HEK293 (cell line): ENCODE measurements at regions not wholly inside any gene's neighbourhood (a gene's known extent, or its start where the extent isn't known, plus 50 kb on each side); places are given as distances from the start of the nearest gene placed in this dataset.

Experiments used
- CTCF ChIA-PET: fragments of 350-600 bp; formaldehyde crosslinking; extraction: SDS; loops from one replicate; lab custom pipeline; 2021; ENCODE audit warnings: antibody characterized with exemption; lab: Yijun Ruan, JAX
- POLR2A ChIA-PET: fragments of 300-600 bp; formaldehyde crosslinking; extraction: SDS; loops from one replicate; lab custom pipeline; 2020; ENCODE audit warnings: antibody characterized with exemption, inconsistent platforms; lab: Yijun Ruan, JAX
- H3K27ac ChIP-seq: fragments of 200-500 bp; sonication (Bioruptor generic); 2 replicates; pipeline ENCODE4 v1.5.1; 2014; ENCODE audit warnings: low read depth, low read length, control low read depth, inconsistent platforms; ENCODE audit errors: extremely low read depth
- H3K36me3 ChIP-seq, 2 experiments: fragments of 200-500 bp in 1 of 2; sonication (Bioruptor generic) in 1 of 2; 1 replicate in 1 of 2; 2 replicates in 1 of 2; pipeline ENCODE4 v1.5.1; 2014 to 2017; ENCODE audit warnings: inconsistent platforms in 2 of 2, low read length in 2 of 2; ENCODE audit not compliant: control insufficient read depth in 2 of 2, insufficient read depth in 1 of 2
- H3K4me1 ChIP-seq: fragments of 200-500 bp; sonication (Bioruptor generic); 2 replicates; pipeline ENCODE4 v1.5.1; 2014; ENCODE audit warnings: mild to moderate bottlenecking, low read length, inconsistent platforms; ENCODE audit not compliant: control insufficient read depth, insufficient read depth
- H3K4me3 ChIP-seq: 2 replicates; pipeline ENCODE4 v1.5.1; 2011; ENCODE audit warnings: low read depth, mild to moderate bottlenecking, control low read depth, low read length, moderate library complexity
- H3K9me3 ChIP-seq: fragments of 200-500 bp; sonication (Bioruptor generic); 2 replicates; pipeline ENCODE4 v1.5.1; 2014; ENCODE audit warnings: low read depth, low read length, inconsistent platforms; ENCODE audit not compliant: control insufficient read depth, insufficient read depth
- GFI1B ChIP-seq: fragments of 450-650 bp; formaldehyde crosslinking; IDR thresholded peaks from 2 replicates; pipeline ENCODE4 v1.5.1; 2016; ENCODE audit warnings: missing biosample characterization, missing genetic modification characterization
- HOXA7 ChIP-seq: sonication (generic); formaldehyde crosslinking; IDR thresholded peaks from 2 replicates; pipeline ENCODE4 v1.8.1; 2022; ENCODE audit warnings: missing genetic modification reagents, borderline replicate concordance
- KLF10 ChIP-seq: fragments of 450-650 bp; IDR thresholded peaks from 2 replicates; pipeline ENCODE4 v1.5.1; 2018; ENCODE audit warnings: missing biosample characterization, mild to moderate bottlenecking, missing genetic modification characterization
- ZBTB20 ChIP-seq: fragments of 450-650 bp; formaldehyde crosslinking; IDR thresholded peaks from 2 replicates; pipeline ENCODE4 v1.5.1; 2016; ENCODE audit warnings: missing biosample characterization, missing genetic modification characterization
- ZNF146 ChIP-seq: fragments of 450-650 bp; formaldehyde crosslinking; IDR thresholded peaks from 2 replicates; pipeline ENCODE4 v1.5.1; 2016; ENCODE audit warnings: missing biosample characterization, missing genetic modification characterization
- ZNF157 ChIP-seq: fragments of 450-650 bp; formaldehyde crosslinking; IDR thresholded peaks from 2 replicates; pipeline ENCODE4 v1.5.1; 2016; ENCODE audit warnings: missing biosample characterization, missing genetic modification characterization
- ZNF266 ChIP-seq: fragments of 450-650 bp; formaldehyde crosslinking; IDR thresholded peaks from 2 replicates; pipeline ENCODE4 v1.5.1; 2016; ENCODE audit warnings: missing biosample characterization, missing genetic modification characterization, low read depth
- ZNF324 ChIP-seq: fragments of 450-650 bp; formaldehyde crosslinking; IDR thresholded peaks from 2 replicates; pipeline ENCODE4 v1.5.1; 2016; ENCODE audit warnings: missing biosample characterization, missing genetic modification characterization
- ZNF366 ChIP-seq: fragments of 450-650 bp; formaldehyde crosslinking; conservative IDR thresholded peaks from 2 replicates; pipeline ENCODE4 v1.5.1; 2016; ENCODE audit warnings: missing biosample characterization, missing genetic modification characterization
- ZNF426 ChIP-seq: fragments of 450-650 bp; formaldehyde crosslinking; IDR thresholded peaks from 2 replicates; pipeline ENCODE4 v1.5.1; 2017; ENCODE audit warnings: missing biosample characterization, missing genetic modification characterization, mild to moderate bottlenecking, inconsistent platforms, moderate library complexity
- ZNF544 ChIP-seq: fragments of 450-650 bp; formaldehyde crosslinking; IDR thresholded peaks from 2 replicates; pipeline ENCODE4 v1.5.0; 2017; ENCODE audit warnings: missing biosample characterization, missing genetic modification characterization
- ZNF626 ChIP-seq: fragments of 450-650 bp; sonication (Bioruptor Pico); formaldehyde crosslinking; IDR thresholded peaks from 2 replicates; pipeline ENCODE4 v1.5.1; 2018; ENCODE audit warnings: missing biosample characterization, missing genetic modification characterization, inconsistent platforms
- ZNF830 ChIP-seq: fragments of 450-650 bp; IDR thresholded peaks from 2 replicates; pipeline ENCODE4 v1.5.0; 2018; ENCODE audit warnings: missing biosample characterization, missing genetic modification characterization, low read depth, mild to moderate bottlenecking, moderate library complexity
- TF ChIP-seq, protein P1 (sequence below): fragments of 450-650 bp; formaldehyde crosslinking; IDR thresholded peaks from 2 replicates; pipeline ENCODE4 v1.5.1; 2016; ENCODE audit warnings: missing biosample characterization, missing genetic modification characterization
- TF ChIP-seq, protein P2 (sequence below): fragments of 450-650 bp; formaldehyde crosslinking; IDR thresholded peaks from 2 replicates; pipeline ENCODE4 v1.5.1; 2016; ENCODE audit warnings: missing biosample characterization, missing genetic modification characterization
- TF ChIP-seq, protein P3 (sequence below): fragments of 450-650 bp; formaldehyde crosslinking; IDR thresholded peaks from 2 replicates; pipeline ENCODE4 v1.5.1; 2016; ENCODE audit warnings: missing biosample characterization, missing genetic modification characterization
- TF ChIP-seq, protein P4 (sequence below): fragments of 450-650 bp; IDR thresholded peaks from 2 replicates; pipeline ENCODE4 v1.5.1; 2018; ENCODE audit warnings: missing biosample characterization, missing genetic modification characterization
- TF ChIP-seq, protein P5 (sequence below): fragments of 450-650 bp; formaldehyde crosslinking; IDR thresholded peaks from 2 replicates; pipeline ENCODE4 v1.5.1; 2016; ENCODE audit warnings: missing biosample characterization, missing genetic modification characterization
- TF ChIP-seq, protein P6 (sequence below): fragments of 450-650 bp; formaldehyde crosslinking; IDR thresholded peaks from 2 replicates; pipeline ENCODE4 v1.5.1; 2016; ENCODE audit warnings: missing biosample characterization, missing genetic modification characterization
- TF ChIP-seq, protein P7 (sequence below): fragments of 450-650 bp; formaldehyde crosslinking; IDR thresholded peaks from 2 replicates; pipeline ENCODE4 v1.5.1; 2016; ENCODE audit warnings: missing biosample characterization, missing genetic modification characterization

DNA sequence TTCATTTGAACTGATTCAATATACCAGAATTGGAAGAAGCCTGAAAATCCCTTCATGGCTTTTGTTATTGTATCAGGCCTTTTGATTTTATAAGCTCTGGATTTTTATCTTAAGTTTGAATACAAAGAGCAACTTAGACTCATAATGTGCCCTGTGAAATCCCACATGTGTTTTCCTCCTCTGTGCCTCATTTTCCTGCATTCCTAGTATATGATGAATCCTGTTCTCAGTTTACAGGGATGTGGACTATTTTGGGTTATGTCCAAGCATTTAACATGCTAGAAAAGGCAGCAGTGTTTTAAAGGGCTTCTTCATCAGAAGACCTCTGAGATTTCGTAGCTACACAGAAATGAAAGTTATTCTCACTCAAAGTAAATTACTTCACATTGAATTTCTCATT, 455.0 kb downstream of the RFPL4B start:
- no peaks in the 10 kb centered on the region for H3K9me3 ChIP-seq
- TF ChIP-seq ZNF426 (tag by site-specific recombination) = no peak
- no peak for TF ChIP-seq ZNF830 (tag by site-specific recombination)
- TF ChIP-seq ZNF266 (tag by site-specific recombination) = no peak
- TF ChIP-seq GFI1B (tag by site-specific recombination) = no peak
- TF ChIP-seq, protein P1, sequence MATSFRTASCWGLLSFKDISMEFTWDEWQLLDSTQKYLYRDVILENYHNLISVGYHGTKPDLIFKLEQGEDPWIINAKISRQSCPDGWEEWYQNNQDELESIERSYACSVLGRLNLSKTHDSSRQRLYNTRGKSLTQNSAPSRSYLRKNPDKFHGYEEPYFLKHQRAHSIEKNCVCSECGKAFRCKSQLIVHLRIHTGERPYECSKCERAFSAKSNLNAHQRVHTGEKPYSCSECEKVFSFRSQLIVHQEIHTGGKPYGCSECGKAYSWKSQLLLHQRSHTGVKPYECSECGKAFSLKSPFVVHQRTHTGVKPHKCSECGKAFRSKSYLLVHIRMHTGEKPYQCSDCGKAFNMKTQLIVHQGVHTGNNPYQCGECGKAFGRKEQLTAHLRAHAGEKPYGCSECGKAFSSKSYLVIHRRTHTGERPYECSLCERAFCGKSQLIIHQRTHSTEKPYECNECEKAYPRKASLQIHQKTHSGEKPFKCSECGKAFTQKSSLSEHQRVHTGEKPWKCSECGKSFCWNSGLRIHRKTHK (tag by site-specific recombination) = no peak
- TF ChIP-seq ZNF324 (tag by site-specific recombination) = no peak
- TF ChIP-seq, protein P2, sequence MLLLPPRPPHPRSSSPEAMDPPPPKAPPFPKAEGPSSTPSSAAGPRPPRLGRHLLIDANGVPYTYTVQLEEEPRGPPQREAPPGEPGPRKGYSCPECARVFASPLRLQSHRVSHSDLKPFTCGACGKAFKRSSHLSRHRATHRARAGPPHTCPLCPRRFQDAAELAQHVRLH (tag by site-specific recombination) = no peak
- no peak for TF ChIP-seq ZNF157
- TF ChIP-seq, protein P3, sequence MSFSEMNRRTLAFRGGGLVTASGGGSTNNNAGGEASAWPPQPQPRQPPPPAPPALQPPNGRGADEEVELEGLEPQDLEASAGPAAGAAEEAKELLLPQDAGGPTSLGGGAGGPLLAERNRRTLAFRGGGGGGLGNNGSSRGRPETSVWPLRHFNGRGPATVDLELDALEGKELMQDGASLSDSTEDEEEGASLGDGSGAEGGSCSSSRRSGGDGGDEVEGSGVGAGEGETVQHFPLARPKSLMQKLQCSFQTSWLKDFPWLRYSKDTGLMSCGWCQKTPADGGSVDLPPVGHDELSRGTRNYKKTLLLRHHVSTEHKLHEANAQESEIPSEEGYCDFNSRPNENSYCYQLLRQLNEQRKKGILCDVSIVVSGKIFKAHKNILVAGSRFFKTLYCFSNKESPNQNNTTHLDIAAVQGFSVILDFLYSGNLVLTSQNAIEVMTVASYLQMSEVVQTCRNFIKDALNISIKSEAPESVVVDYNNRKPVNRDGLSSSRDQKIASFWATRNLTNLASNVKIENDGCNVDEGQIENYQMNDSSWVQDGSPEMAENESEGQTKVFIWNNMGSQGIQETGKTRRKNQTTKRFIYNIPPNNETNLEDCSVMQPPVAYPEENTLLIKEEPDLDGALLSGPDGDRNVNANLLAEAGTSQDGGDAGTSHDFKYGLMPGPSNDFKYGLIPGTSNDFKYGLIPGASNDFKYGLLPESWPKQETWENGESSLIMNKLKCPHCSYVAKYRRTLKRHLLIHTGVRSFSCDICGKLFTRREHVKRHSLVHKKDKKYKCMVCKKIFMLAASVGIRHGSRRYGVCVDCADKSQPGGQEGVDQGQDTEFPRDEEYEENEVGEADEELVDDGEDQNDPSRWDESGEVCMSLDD (tag by site-specific recombination) = no peak
- TF ChIP-seq, protein P4, sequence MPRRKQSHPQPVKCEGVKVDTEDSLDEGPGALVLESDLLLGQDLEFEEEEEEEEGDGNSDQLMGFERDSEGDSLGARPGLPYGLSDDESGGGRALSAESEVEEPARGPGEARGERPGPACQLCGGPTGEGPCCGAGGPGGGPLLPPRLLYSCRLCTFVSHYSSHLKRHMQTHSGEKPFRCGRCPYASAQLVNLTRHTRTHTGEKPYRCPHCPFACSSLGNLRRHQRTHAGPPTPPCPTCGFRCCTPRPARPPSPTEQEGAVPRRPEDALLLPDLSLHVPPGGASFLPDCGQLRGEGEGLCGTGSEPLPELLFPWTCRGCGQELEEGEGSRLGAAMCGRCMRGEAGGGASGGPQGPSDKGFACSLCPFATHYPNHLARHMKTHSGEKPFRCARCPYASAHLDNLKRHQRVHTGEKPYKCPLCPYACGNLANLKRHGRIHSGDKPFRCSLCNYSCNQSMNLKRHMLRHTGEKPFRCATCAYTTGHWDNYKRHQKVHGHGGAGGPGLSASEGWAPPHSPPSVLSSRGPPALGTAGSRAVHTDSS (tag by site-specific recombination) = no peak
- TF ChIP-seq, protein P5, sequence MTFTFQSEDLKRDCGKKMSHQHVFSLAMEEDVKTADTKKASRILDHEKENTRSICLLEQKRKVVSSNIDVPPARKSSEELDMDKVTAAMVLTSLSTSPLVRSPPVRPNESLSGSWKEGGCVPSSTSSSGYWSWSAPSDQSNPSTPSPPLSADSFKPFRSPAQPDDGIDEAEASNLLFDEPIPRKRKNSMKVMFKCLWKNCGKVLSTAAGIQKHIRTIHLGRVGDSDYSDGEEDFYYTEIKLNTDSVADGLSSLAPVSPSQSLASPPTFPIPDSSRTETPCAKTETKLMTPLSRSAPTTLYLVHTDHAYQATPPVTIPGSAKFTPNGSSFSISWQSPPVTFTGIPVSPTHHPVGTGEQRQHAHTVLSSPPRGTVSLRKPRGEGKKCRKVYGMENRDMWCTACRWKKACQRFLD = no peak
- TF ChIP-seq, protein P6, sequence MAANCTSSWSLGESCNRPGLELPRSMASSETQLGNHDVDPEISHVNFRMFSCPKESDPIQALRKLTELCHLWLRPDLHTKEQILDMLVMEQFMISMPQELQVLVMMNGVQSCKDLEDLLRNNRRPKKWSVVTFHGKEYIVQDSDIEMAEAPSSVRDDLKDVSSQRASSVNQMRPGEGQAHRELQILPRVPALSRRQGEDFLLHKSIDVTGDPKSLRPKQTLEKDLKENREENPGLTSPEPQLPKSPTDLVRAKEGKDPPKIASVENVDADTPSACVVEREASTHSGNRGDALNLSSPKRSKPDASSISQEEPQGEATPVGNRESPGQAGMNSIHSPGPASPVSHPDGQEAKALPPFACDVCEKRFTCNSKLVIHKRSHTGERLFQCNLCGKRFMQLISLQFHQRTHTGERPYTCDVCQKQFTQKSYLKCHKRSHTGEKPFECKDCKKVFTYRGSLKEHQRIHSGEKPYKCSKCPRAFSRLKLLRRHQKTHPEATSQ (tag by site-specific recombination) = no peak
- no peak for TF ChIP-seq HOXA7 (CRISPR knock-in tag)
- no peak for TF ChIP-seq ZNF626 (tag by site-specific recombination)
- TF ChIP-seq ZBTB20 (tag by site-specific recombination) = no peak
- TF ChIP-seq ZNF366 (tag by site-specific recombination) = no peak
- TF ChIP-seq ZNF544 (tag by site-specific recombination) = no peak
- no peak for TF ChIP-seq ZNF146 (tag by site-specific recombination)
- TF ChIP-seq KLF10 = no peak
- TF ChIP-seq, protein P7, sequence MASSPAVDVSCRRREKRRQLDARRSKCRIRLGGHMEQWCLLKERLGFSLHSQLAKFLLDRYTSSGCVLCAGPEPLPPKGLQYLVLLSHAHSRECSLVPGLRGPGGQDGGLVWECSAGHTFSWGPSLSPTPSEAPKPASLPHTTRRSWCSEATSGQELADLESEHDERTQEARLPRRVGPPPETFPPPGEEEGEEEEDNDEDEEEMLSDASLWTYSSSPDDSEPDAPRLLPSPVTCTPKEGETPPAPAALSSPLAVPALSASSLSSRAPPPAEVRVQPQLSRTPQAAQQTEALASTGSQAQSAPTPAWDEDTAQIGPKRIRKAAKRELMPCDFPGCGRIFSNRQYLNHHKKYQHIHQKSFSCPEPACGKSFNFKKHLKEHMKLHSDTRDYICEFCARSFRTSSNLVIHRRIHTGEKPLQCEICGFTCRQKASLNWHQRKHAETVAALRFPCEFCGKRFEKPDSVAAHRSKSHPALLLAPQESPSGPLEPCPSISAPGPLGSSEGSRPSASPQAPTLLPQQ = no peak
- no peaks in the 10 kb centered on the region for H3K4me1 ChIP-seq
- H3K27ac ChIP-seq = no peak overlapping the region
- H3K36me3 ChIP-seq = no peaks in the 10 kb centered on the region
- no peak overlapping the region for H3K4me3 ChIP-seq
- ChIA-PET CTCF (interaction anchor here (0.7 to 1.5 kb wide), 6 partner anchors 10 to 1077 kb away, joined by 3 to 4 read pairs (median 4); no protein-coding TSS in a partner anchor), POLR2A (no interaction called here)
